ENCODE measurements at regions not wholly inside any gene's neighbourhood (a gene's known extent, or its start where the extent isn't known, plus 50 kb on each side); places are given as distances from the start of the nearest gene placed in this dataset.

GRCh38 chr7:4338556-4338955, 343.5 kb upstream of the FOXK1 start:
- Histone ChIP-seq H3K36me3 (replicated peaks in 1 of 2; ENCODE audit: control insufficient read depth in 1 of 2, insufficient read depth in 2 of 2, low read length in 2 of 2) (no peaks in the 10 kb centered on the region), H3K4me3 (replicated peaks in 1 of 3; ENCODE audit: insufficient read depth in 1 of 3, low read depth in 2 of 3, low read length in 3 of 3) (no peak overlapping the region), H3K79me2 (ENCODE audit: insufficient read depth, low read length) (no peaks in the 10 kb centered on the region), H3K4me1 (ENCODE audit: insufficient read depth, low read length) (peaks cover 17% of the 10 kb centered on the region), H2AFZ (ENCODE audit: low read length) (no peak overlapping the region), H4K20me1 (ENCODE audit: insufficient read depth, low read length) (no peaks in the 10 kb centered on the region), H3K9me3 (ENCODE audit: low read length) (peaks cover 13% of the 10 kb centered on the region; the same call in 1 of the 2 replicates), H3K9ac (ENCODE audit: insufficient read depth, low read depth, low read length) (no peak overlapping the region), H3K27ac (ENCODE audit: extremely low read length, insufficient read depth, low read length) (no peak overlapping the region), H3K27me3 (ENCODE audit: control insufficient read depth in 1 of 2, insufficient read depth in 2 of 2, low read length in 2 of 2) (peaks cover 0 to 10% of the 10 kb centered on the region in 2 experiments; a peak in 2 of 5 replicates), H3K4me2 (ENCODE audit: low read depth, low read length) (no peak overlapping the region; the same call in 1 of the 2 replicates)
- DNase-seq (ENCODE audit: low spot score) (no peak), ATAC-seq (no peak), FAIRE-seq (no peak)
- intact Hi-C loops (cut with micrococcal nuclease; ENCODE audit: unreplicated experiment) (no loop called here), in situ Hi-C loops (cut with HindIII; ENCODE audit: extremely low pct_ligation_motif_present, low pct_unique_long_range_greater_than_20kb) (no loop called here)
- ChIA-PET CTCF (ENCODE audit: low intra/inter-chr PET ratio, low total read pairs) (no interaction called here), POLR2A (no interaction called here)
- 15% methylated on average over 7 of the region's 7 CpGs for WGBS (ENCODE audit: low lambda C conversion rate)
- BruUV-seq (replicated peaks): no TSS peak
- peak; percentile 87 for TF ChIP-seq SETDB1 (CRISPR knock-in tag; IDR thresholded peaks at IDR 0.05; ENCODE audit: borderline replicate concordance)
- TF ChIP-seq ZBTB21 (CRISPR knock-in tag; IDR thresholded peaks at IDR 0.05): no peak

GRCh38 chr7:4343272-4344247, 338.5 kb upstream of the FOXK1 start:
- WGBS (ENCODE audit: low lambda C conversion rate): 40% methylated on average over 23 of the region's 24 CpGs
- DNase-seq (ENCODE audit: low spot score) (peak; percentile 29), ATAC-seq (peak; percentile 38; the same call in 2 of the 3 replicates), FAIRE-seq (no peak)
- no peak overlapping the region for H3K9ac ChIP-seq (ENCODE audit: insufficient read depth, low read depth, low read length)
- ChIA-PET POLR2A (no interaction called here), CTCF (ENCODE audit: low intra/inter-chr PET ratio, low total read pairs) (no interaction called here)
- H3K4me2 ChIP-seq (ENCODE audit: low read depth, low read length): peak overlapping the region; percentile 30; the same call in 1 of the 2 replicates
- H3K4me3 ChIP-seq (replicated peaks in 1 of 3; ENCODE audit: insufficient read depth in 1 of 3, low read depth in 2 of 3, low read length in 3 of 3): no peak overlapping the region
- no peak overlapping the region for H3K27ac ChIP-seq (ENCODE audit: extremely low read length, insufficient read depth, low read length)
- BruUV-seq (replicated peaks): no TSS peak
- H2AFZ ChIP-seq (ENCODE audit: low read length): no peak overlapping the region
- no peaks in the 10 kb centered on the region for H3K79me2 ChIP-seq (ENCODE audit: insufficient read depth, low read length)
- no peaks in the 10 kb centered on the region for H3K36me3 ChIP-seq (replicated peaks in 1 of 2; ENCODE audit: control insufficient read depth in 1 of 2, insufficient read depth in 2 of 2, low read length in 2 of 2)
- no peaks in the 10 kb centered on the region for H3K27me3 ChIP-seq (ENCODE audit: control insufficient read depth in 1 of 2, insufficient read depth in 2 of 2, low read length in 2 of 2)
- peaks cover 21% of the 10 kb centered on the region for H3K4me1 ChIP-seq (ENCODE audit: insufficient read depth, low read length)
- H4K20me1 ChIP-seq (ENCODE audit: insufficient read depth, low read length): no peaks in the 10 kb centered on the region
- intact Hi-C loops (cut with micrococcal nuclease; ENCODE audit: unreplicated experiment) (no loop called here), in situ Hi-C loops (cut with HindIII; ENCODE audit: extremely low pct_ligation_motif_present, low pct_unique_long_range_greater_than_20kb) (no loop called here)
- peaks cover 23% of the 10 kb centered on the region; the same call in 1 of the 2 replicates for H3K9me3 ChIP-seq (ENCODE audit: low read length)
- TF ChIP-seq ZNF20 (CRISPR knock-in tag; IDR thresholded peaks at IDR 0.05) (no peak), ZNF629 (CRISPR knock-in tag; conservative IDR thresholded peaks at IDR 0.05) (peak; percentile 85), TRAFD1 (CRISPR knock-in tag; IDR thresholded peaks at IDR 0.05; ENCODE audit: borderline replicate concordance) (no peak), ZNF468 (CRISPR knock-in tag; IDR thresholded peaks at IDR 0.05) (no peak), SOX5 (CRISPR knock-in tag; IDR thresholded peaks at IDR 0.05; ENCODE audit: borderline replicate concordance) (0 out of 2 replicates have a peak, but pooled peaks have one; percentile 38), CEBPB (IDR thresholded peaks at IDR 0.05; ENCODE audit: borderline replicate concordance, low read depth, low read length) (peak; percentile 71), ARID4A (CRISPR knock-in tag; IDR thresholded peaks at IDR 0.05; ENCODE audit: borderline replicate concordance) (no peak), CEBPG (CRISPR knock-in tag; IDR thresholded peaks at IDR 0.05) (peak; percentile 46; the same call in 1 of the 2 replicates), BRD4 (CRISPR knock-in tag; IDR thresholded peaks at IDR 0.05) (no peak)

Data from HepG2 (cell line).